Neural progenitor cell (in vitro differentiated cells): ENCODE measurements at regions not wholly inside any gene's neighbourhood (a gene's known extent, or its start where the extent isn't known, plus 50 kb on each side); places are given as distances from the start of the nearest gene placed in this dataset.

ENCODE experiments used
- EZH2 ChIP-seq: fragments of 200-600 bp; sonication (generic); IDR thresholded peaks from 2 replicates; pipeline ENCODE4 v1.6.1; 2017; ENCODE audit warnings: antibody characterized with exemption, mild to moderate bottlenecking, moderate library complexity
- EZH2phosphoT487 ChIP-seq: fragments of 200-600 bp; sonication (generic); IDR thresholded peaks from 2 replicates; pipeline ENCODE4 v1.6.1; 2017; ENCODE audit warnings: antibody characterized with exemption
- TF ChIP-seq, protein P1 (sequence below): fragments of 200-600 bp; sonication (generic); IDR thresholded peaks from 2 replicates; pipeline ENCODE4 v1.5.1; 2017; ENCODE audit warnings: antibody characterized with exemption, mild to moderate bottlenecking

DNA sequence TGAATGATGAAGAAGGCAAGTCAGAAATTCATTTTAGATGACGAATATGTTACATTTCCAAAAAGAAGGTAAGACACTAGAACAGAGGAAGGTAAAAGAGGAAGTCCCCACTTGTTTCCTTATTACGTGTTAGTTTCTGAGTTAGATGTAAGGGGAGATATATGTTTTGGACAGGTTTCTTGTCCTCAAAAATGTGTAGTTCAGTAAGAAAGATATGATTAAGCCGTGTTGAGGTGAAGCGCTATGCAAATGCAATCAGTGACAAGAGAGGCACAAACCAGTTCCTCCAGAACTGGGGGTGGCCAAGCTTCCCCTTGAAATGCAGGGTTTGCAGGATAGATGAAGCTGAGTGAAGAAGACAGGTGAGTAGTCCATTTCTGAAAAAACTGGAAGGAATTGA lies 293.3 kb upstream of the RUNX1 start:
- TF ChIP-seq, protein P1, sequence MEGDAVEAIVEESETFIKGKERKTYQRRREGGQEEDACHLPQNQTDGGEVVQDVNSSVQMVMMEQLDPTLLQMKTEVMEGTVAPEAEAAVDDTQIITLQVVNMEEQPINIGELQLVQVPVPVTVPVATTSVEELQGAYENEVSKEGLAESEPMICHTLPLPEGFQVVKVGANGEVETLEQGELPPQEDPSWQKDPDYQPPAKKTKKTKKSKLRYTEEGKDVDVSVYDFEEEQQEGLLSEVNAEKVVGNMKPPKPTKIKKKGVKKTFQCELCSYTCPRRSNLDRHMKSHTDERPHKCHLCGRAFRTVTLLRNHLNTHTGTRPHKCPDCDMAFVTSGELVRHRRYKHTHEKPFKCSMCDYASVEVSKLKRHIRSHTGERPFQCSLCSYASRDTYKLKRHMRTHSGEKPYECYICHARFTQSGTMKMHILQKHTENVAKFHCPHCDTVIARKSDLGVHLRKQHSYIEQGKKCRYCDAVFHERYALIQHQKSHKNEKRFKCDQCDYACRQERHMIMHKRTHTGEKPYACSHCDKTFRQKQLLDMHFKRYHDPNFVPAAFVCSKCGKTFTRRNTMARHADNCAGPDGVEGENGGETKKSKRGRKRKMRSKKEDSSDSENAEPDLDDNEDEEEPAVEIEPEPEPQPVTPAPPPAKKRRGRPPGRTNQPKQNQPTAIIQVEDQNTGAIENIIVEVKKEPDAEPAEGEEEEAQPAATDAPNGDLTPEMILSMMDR: no peak
- no peak for TF ChIP-seq EZH2
- no peak for TF ChIP-seq EZH2phosphoT487
